Tibial nerve (tissue), 4 donors: ENCODE measurements at regions not wholly inside any gene's neighbourhood (a gene's known extent, or its start where the extent isn't known, plus 50 kb on each side); places are given as distances from the start of the nearest gene placed in this dataset.

Experiments
- EP300 ChIP-seq, 2 donors: sonication (generic); formaldehyde crosslinking; IDR thresholded peaks; one replicate each; pipeline ENCODE4 v1.6.1; 2017; ENCODE audit warnings: antibody characterized with exemption in 2 of 2, mild to moderate bottlenecking in 1 of 2
- POLR2A ChIP-seq, 2 donors: fragments of 450-650 bp; IDR thresholded peaks; one replicate each; pipeline ENCODE4 v1.6.1; 2017; ENCODE audit warnings: antibody characterized with exemption in 2 of 2, mild to moderate bottlenecking in 2 of 2, moderate library complexity in 2 of 2
- TF ChIP-seq, protein P1 (sequence below), 5 experiments: fragments of 200-600 bp in 3 of 5; fragments of 450-650 bp in 2 of 5; sonication (generic) in 3 of 5; IDR thresholded peaks; one replicate each; pipeline ENCODE4 v1.5.1; 2016 to 2019; ENCODE audit warnings: antibody characterized with exemption in 5 of 5, mild to moderate bottlenecking in 3 of 5, moderate library complexity in 2 of 5

DNA sequence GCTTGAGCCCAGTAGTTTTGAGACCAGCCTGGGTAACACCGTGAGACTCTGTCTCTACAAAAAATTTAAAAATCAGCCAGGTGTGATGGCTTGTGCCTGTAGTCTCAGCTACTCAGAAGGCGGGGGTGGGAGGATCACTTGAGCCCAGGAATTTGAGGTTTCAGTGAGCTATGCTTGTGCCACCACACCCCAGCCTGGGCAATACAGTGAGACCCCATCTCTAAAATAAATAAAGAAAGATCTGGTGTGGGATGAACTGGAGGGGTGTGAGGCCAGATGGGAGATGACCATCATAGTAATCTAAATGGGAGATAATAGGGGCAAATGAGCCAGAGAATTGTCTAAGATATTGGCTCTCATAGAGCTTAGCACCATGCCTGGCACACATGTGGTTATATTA is 60.1 kb upstream of the TRABD2B start:
- TF ChIP-seq, protein P1, sequence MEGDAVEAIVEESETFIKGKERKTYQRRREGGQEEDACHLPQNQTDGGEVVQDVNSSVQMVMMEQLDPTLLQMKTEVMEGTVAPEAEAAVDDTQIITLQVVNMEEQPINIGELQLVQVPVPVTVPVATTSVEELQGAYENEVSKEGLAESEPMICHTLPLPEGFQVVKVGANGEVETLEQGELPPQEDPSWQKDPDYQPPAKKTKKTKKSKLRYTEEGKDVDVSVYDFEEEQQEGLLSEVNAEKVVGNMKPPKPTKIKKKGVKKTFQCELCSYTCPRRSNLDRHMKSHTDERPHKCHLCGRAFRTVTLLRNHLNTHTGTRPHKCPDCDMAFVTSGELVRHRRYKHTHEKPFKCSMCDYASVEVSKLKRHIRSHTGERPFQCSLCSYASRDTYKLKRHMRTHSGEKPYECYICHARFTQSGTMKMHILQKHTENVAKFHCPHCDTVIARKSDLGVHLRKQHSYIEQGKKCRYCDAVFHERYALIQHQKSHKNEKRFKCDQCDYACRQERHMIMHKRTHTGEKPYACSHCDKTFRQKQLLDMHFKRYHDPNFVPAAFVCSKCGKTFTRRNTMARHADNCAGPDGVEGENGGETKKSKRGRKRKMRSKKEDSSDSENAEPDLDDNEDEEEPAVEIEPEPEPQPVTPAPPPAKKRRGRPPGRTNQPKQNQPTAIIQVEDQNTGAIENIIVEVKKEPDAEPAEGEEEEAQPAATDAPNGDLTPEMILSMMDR (IDR thresholded peaks at IDR 0.05): no peak
- TF ChIP-seq EP300 (IDR thresholded peaks at IDR 0.05) (no peak), POLR2A (IDR thresholded peaks at IDR 0.05) (no peak)
